ENCODE measurements at regions not wholly inside any gene's neighbourhood (a gene's known extent, or its start where the extent isn't known, plus 50 kb on each side); places are given as distances from the start of the nearest gene placed in this dataset.

DNA sequence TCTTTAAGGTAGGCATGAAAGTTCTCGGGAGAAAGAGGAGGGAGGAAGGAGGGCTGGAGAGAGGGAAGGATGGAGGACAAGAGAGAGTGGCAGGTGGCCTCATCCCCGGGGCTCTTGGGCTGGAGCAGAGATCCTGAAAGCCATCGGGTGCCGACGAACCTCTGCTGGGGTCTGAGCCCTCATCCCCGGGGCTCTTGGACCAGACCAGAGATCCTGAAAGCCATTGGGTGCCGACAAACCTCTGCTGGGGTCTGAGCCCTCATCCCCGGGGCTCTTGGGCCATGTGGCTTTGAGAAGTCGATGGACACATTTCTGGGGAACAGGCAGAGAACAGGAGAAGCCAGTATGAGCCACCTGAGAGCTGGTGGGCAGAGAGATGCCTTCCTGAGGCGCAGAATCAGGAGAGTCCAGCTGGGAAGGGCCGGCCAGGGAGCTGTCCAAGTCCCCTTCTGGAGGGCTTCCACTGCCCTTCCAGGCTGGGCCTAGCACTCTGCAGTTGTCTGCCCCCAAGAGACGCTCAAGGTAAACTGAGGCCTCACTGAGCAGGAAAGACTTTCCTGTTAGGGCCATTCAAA, 1398.1 kb downstream of the BRD1 start:
- intact Hi-C loops (cut with micrococcal nuclease) (no loop called here), in situ Hi-C loops (cut with MboI; ENCODE audit: low sequenced_read_pairs) (no loop called here), dilution Hi-C loops (cut with HindIII; ENCODE audit: low sequenced_read_pairs, unreplicated experiment) (no loop called here)
- no peak overlapping the region for H4K91ac ChIP-seq (ENCODE audit: insufficient read depth, low read depth, low read length)
- no peak overlapping the region for H2AK5ac ChIP-seq (ENCODE audit: low read depth, low read length)
- no peaks in the 10 kb centered on the region for H3K4me1 ChIP-seq (ENCODE audit: control insufficient read depth, insufficient read depth, low read length)
- H3K27me3 ChIP-seq (ENCODE audit: control insufficient read depth, insufficient read depth, low read length) = no peaks in the 10 kb centered on the region
- TF ChIP-seq MAZ (IDR thresholded peaks at IDR 0.05; ENCODE audit: borderline replicate concordance, low read depth, low read length) = no peak
- TF ChIP-seq RFX5 (IDR thresholded peaks at IDR 0.05; ENCODE audit: low read depth, low read length) = no peak
- no peak for TF ChIP-seq NFE2L2 (IDR thresholded peaks at IDR 0.05; ENCODE audit: low read depth, low read length)
- no peak for TF ChIP-seq POLR2A (IDR thresholded peaks at IDR 0.05; ENCODE audit: low read depth, low read length)
- TF ChIP-seq CEBPB (IDR thresholded peaks at IDR 0.05; ENCODE audit: low read depth, low read length) = no peak
- TF ChIP-seq RCOR1 (IDR thresholded peaks at IDR 0.05; ENCODE audit: insufficient replicate concordance, low read length) = no peak
- no peak for TF ChIP-seq MXI1 (IDR thresholded peaks at IDR 0.05; ENCODE audit: borderline replicate concordance, low read depth, low read length)
- TF ChIP-seq, protein P1, sequence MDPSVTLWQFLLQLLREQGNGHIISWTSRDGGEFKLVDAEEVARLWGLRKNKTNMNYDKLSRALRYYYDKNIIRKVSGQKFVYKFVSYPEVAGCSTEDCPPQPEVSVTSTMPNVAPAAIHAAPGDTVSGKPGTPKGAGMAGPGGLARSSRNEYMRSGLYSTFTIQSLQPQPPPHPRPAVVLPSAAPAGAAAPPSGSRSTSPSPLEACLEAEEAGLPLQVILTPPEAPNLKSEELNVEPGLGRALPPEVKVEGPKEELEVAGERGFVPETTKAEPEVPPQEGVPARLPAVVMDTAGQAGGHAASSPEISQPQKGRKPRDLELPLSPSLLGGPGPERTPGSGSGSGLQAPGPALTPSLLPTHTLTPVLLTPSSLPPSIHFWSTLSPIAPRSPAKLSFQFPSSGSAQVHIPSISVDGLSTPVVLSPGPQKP (IDR thresholded peaks at IDR 0.05; ENCODE audit: borderline replicate concordance, low read depth, low read length) = no peak
- BruUV-seq (replicated peaks) = no TSS peak
- peaks cover 66% of the 10 kb centered on the region for H3K9me3 ChIP-seq (ENCODE audit: control insufficient read depth, insufficient read depth, low read length)
- CTCF ChIA-PET = no interaction called here
- no peak overlapping the region for H3K4ac ChIP-seq (ENCODE audit: low read depth, low read length)
- no peak overlapping the region for H3K14ac ChIP-seq (replicated peaks; ENCODE audit: low read depth, low read length)
- H4K8ac ChIP-seq (ENCODE audit: low read depth in 2 of 2, low read length in 2 of 2) = no peak overlapping the region
- no peak overlapping the region for H3K9ac ChIP-seq (ENCODE audit: low read depth, low read length)
- no peak overlapping the region for H2AK9ac ChIP-seq (replicated peaks; ENCODE audit: low read depth, low read length, poor library complexity)
- 40% methylated on average over 10 of the region's 12 CpGs; no CpG with 5 or more reads in 1 of the 2 experiments for WGBS, 2 experiments (ENCODE audit: extremely low coverage in 2 of 2, insufficient read length in 1 of 2)
- POLR2A ChIA-PET (ENCODE audit: unreplicated experiment) = no interaction called here
- H2BK120ac ChIP-seq (ENCODE audit: low read depth, low read length) = no peak overlapping the region
- no peak overlapping the region for H3K56ac ChIP-seq (ENCODE audit: extremely low read depth, insufficient read depth, low read length)
- H3K4me2 ChIP-seq (ENCODE audit: low read depth, low read length) = no peak overlapping the region
- DNase-seq = no peak
- no peak overlapping the region for H3K4me3 ChIP-seq (ENCODE audit: insufficient read depth, low read depth, low read length)
- H3K79me1 ChIP-seq (ENCODE audit: low read depth in 1 of 2, low read length in 2 of 2) = no peaks in the 10 kb centered on the region
- no peak overlapping the region for H3K18ac ChIP-seq (ENCODE audit: low read depth, low read length)
- H3K36me3 ChIP-seq (ENCODE audit: control insufficient read depth, insufficient read depth, low read length) = no peaks in the 10 kb centered on the region
- H3K27ac ChIP-seq (ENCODE audit: insufficient read depth, low read length) = no peak overlapping the region
- H2AFZ ChIP-seq (replicated peaks; ENCODE audit: low read length, poor library complexity) = no peak overlapping the region
- no peak overlapping the region for H3K23ac ChIP-seq (ENCODE audit: low read depth, low read length)
- ATAC-seq (ENCODE audit: low read depth) = no peak
- H2BK5ac ChIP-seq (ENCODE audit: low read depth, low read length, poor library complexity, severe bottlenecking) = no peak overlapping the region
- H4K5ac ChIP-seq (ENCODE audit: low read depth, low read length) = no peak overlapping the region
- H2BK15ac ChIP-seq (ENCODE audit: low read depth, low read length) = no peak overlapping the region
- H4K20me1 ChIP-seq (ENCODE audit: insufficient read depth, low read length) = no peaks in the 10 kb centered on the region
- no peaks in the 10 kb centered on the region for H3K9me1 ChIP-seq (ENCODE audit: insufficient read depth, low read length)
- H2BK20ac ChIP-seq (ENCODE audit: low read depth, low read length) = no peak overlapping the region

Data from IMR-90 (cell line).